ENCODE measurements at regions not wholly inside any gene's neighbourhood (a gene's known extent, or its start where the extent isn't known, plus 50 kb on each side); places are given as distances from the start of the nearest gene placed in this dataset.

DNA sequence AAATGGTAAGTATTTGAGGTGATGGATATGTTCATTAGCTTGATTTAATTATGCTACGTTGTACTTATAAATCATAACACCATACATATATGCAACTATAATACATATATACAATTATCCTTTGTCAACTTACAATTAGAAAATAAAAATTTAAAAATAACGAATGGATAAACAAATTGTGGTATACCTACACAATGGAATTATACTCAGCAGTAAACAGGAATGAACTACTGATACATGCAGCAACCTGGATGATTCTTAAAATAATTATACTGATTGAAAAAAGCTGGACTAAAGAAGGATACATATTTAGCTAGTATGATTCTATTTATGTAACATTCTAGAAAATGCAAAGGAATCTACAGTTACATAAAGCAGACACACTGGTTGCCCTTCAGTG, 425.7 kb downstream of the DYNC2H1 start:
- no peaks in the 10 kb centered on the region for H3K4me1 ChIP-seq (ENCODE audit: insufficient read depth, low read length, poor library complexity, severe bottlenecking)
- H3K9me2 ChIP-seq (ENCODE audit: insufficient read depth, low read length) = no peaks in the 10 kb centered on the region
- H2AFZ ChIP-seq (ENCODE audit: low read length) = no peak overlapping the region
- no peak overlapping the region for H3K4me2 ChIP-seq (ENCODE audit: low read length)
- intact Hi-C loops (cut with micrococcal nuclease; ENCODE audit: unreplicated experiment) = no loop called here
- H3K36me3 ChIP-seq (ENCODE audit: insufficient read depth, low read length) = no peaks in the 10 kb centered on the region
- H4K20me1 ChIP-seq (ENCODE audit: insufficient read depth, low read length) = no peaks in the 10 kb centered on the region
- H3K9me3 ChIP-seq (ENCODE audit: low read length) = no peaks in the 10 kb centered on the region
- no peak overlapping the region for H3K4me3 ChIP-seq (ENCODE audit: low read depth, low read length, poor library complexity, severe bottlenecking)
- ChIA-PET POLR2A (interaction anchor here (0.7 to 1.2 kb wide), 2 partner anchors 63 to 65 kb away, joined by 3 to 4 read pairs; no protein-coding TSS in a partner anchor), CTCF (ENCODE audit: unreplicated experiment) (no interaction called here)
- no peak for DNase-seq (ENCODE audit: low spot score)
- H3K27ac ChIP-seq (ENCODE audit: low read depth, low read length, poor library complexity, severe bottlenecking) = no peak overlapping the region
- no peaks in the 10 kb centered on the region for H3K79me2 ChIP-seq (ENCODE audit: insufficient read depth, low read depth, low read length)
- TF ChIP-seq EZH2phosphoT487 (IDR thresholded peaks at IDR 0.05; ENCODE audit: borderline replicate concordance, low read depth, low read length) = no peak
- TF ChIP-seq, protein P1, sequence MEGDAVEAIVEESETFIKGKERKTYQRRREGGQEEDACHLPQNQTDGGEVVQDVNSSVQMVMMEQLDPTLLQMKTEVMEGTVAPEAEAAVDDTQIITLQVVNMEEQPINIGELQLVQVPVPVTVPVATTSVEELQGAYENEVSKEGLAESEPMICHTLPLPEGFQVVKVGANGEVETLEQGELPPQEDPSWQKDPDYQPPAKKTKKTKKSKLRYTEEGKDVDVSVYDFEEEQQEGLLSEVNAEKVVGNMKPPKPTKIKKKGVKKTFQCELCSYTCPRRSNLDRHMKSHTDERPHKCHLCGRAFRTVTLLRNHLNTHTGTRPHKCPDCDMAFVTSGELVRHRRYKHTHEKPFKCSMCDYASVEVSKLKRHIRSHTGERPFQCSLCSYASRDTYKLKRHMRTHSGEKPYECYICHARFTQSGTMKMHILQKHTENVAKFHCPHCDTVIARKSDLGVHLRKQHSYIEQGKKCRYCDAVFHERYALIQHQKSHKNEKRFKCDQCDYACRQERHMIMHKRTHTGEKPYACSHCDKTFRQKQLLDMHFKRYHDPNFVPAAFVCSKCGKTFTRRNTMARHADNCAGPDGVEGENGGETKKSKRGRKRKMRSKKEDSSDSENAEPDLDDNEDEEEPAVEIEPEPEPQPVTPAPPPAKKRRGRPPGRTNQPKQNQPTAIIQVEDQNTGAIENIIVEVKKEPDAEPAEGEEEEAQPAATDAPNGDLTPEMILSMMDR (conservative IDR thresholded peaks at IDR 0.05; ENCODE audit: low read length) = no peak
- BruUV-seq (replicated peaks) = no TSS peak

DNA sequence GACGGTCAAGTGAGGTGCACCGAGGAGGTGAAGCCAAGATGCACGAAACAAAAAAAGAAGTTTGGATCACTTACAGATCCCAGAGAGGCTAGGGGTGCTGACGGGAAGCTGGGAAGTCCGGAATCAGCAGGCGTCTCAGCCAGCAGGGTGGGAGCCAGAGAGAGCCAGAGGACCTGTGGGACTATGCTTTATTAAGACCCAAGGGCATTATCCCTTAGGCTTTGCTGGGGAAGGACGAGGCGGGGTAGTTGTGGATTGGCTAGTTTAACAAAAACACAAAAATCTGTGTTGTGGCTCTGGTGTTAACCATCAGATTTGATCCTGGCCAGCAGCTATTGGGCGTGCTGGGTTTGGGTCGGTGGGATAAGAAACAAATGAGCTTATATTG, 427.1 kb downstream of the DYNC2H1 start:
- POLR2A ChIA-PET = no interaction called here
- CTCF ChIA-PET (ENCODE audit: unreplicated experiment) = no interaction called here
- H4K20me1 ChIP-seq (ENCODE audit: insufficient read depth, low read length) = no peaks in the 10 kb centered on the region

DNA sequence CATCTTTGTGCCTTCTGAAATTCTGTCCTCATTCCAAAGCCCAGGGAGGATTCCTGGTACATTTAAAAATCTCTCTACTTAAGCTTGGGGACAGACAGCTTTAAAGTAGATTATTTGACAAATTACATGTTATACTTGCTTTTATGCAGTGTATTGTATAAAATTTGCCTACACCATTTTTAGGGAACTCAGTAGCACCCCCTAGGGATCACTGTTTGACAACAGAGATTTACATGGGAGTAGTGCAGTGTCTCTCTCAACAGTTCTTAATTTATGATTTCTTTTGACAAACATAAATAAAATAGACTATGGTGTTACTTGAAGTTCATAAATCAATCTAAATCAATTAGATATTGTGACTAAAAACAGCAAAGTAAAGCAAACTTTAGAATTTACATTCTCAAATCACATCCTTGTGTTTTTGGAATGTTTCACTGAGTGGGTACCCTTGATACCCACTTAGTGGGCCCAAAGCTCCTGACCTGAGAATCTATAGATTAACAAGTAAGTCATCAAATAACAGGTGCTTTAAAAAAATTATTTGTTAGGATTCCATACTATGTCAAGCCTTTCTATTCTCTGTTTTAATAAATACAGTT, 428.8 kb downstream of the DYNC2H1 start:
- no peaks in the 10 kb centered on the region for H3K79me2 ChIP-seq (ENCODE audit: insufficient read depth, low read depth, low read length)
- no peak overlapping the region for H3K27ac ChIP-seq (ENCODE audit: low read depth, low read length, poor library complexity, severe bottlenecking)
- H3K4me2 ChIP-seq (ENCODE audit: low read length) = no peak overlapping the region
- no TSS peak for BruUV-seq (replicated peaks)
- no peak overlapping the region for H2AFZ ChIP-seq (ENCODE audit: low read length)
- no peak for DNase-seq (ENCODE audit: low spot score)
- H3K36me3 ChIP-seq (ENCODE audit: insufficient read depth, low read length) = no peaks in the 10 kb centered on the region
- H3K9me2 ChIP-seq (ENCODE audit: insufficient read depth, low read length) = no peaks in the 10 kb centered on the region
- CTCF ChIA-PET (ENCODE audit: unreplicated experiment) = no interaction called here
- H3K4me3 ChIP-seq (ENCODE audit: low read depth, low read length, poor library complexity, severe bottlenecking) = no peak overlapping the region
- POLR2A ChIA-PET = no interaction called here
- no peaks in the 10 kb centered on the region for H4K20me1 ChIP-seq (ENCODE audit: insufficient read depth, low read length)
- no peak for TF ChIP-seq EZH2phosphoT487 (IDR thresholded peaks at IDR 0.05; ENCODE audit: borderline replicate concordance, low read depth, low read length)
- TF ChIP-seq, protein P1 (conservative IDR thresholded peaks at IDR 0.05; ENCODE audit: low read length) = peak; percentile 72
- intact Hi-C loops (cut with micrococcal nuclease; ENCODE audit: unreplicated experiment) = no loop called here
- H3K4me1 ChIP-seq (ENCODE audit: insufficient read depth, low read length, poor library complexity, severe bottlenecking) = no peaks in the 10 kb centered on the region
- peaks cover 9% of the 10 kb centered on the region; the same call in 1 of the 2 replicates for H3K9me3 ChIP-seq (ENCODE audit: low read length)

More for the DNA sequence above, 427.1 kb downstream of the DYNC2H1 start:
- Histone ChIP-seq H3K9me3 (ENCODE audit: low read length) (peaks cover 7% of the 10 kb centered on the region; the same call in 1 of the 2 replicates), H3K4me3 (ENCODE audit: low read depth, low read length, poor library complexity, severe bottlenecking) (no peak overlapping the region), H3K4me2 (ENCODE audit: low read length) (no peak overlapping the region), H3K9me2 (ENCODE audit: insufficient read depth, low read length) (no peaks in the 10 kb centered on the region), H3K36me3 (ENCODE audit: insufficient read depth, low read length) (no peaks in the 10 kb centered on the region), H3K79me2 (ENCODE audit: insufficient read depth, low read depth, low read length) (no peaks in the 10 kb centered on the region), H3K4me1 (ENCODE audit: insufficient read depth, low read length, poor library complexity, severe bottlenecking) (no peaks in the 10 kb centered on the region), H3K27ac (ENCODE audit: low read depth, low read length, poor library complexity, severe bottlenecking) (no peak overlapping the region), H2AFZ (ENCODE audit: low read length) (no peak overlapping the region)
- DNase-seq (ENCODE audit: low spot score) = no peak
- BruUV-seq (replicated peaks) = no TSS peak
- TF ChIP-seq, protein P1 (conservative IDR thresholded peaks at IDR 0.05; ENCODE audit: low read length) = no peak
- no peak for TF ChIP-seq EZH2phosphoT487 (IDR thresholded peaks at IDR 0.05; ENCODE audit: borderline replicate concordance, low read depth, low read length)
- intact Hi-C loops (cut with micrococcal nuclease; ENCODE audit: unreplicated experiment) = no loop called here

Measured in OCI-LY7 (cell line).